Right kidney (tissue), 1 donor: ENCODE measurements at regions not wholly inside any gene's neighbourhood (a gene's known extent, or its start where the extent isn't known, plus 50 kb on each side); places are given as distances from the start of the nearest gene placed in this dataset.

Source experiments
- DNase-seq: peaks from one replicate; pipeline ENCODE4 v3.0.0-alpha.2; 2016

- DNase-seq, result no peak
Measured at GRCh38 chr21:41689289-41689583, 77.6 kb downstream of the RIPK4 start.

GRCh38 chr21:41687633-41688032, 79.2 kb downstream of the RIPK4 start:
- DNase-seq, result no peak

- no peak for DNase-seq
Measured at GRCh38 chr21:41686664-41687063, 80.2 kb downstream of the RIPK4 start.

- DNase-seq, result no peak
Measured at GRCh38 chr21:41685511-41686149, 81.2 kb downstream of the RIPK4 start.

- no peak for DNase-seq
Measured at GRCh38 chr21:41684381-41685245, 82.2 kb downstream of the RIPK4 start.

GRCh38 chr21:41683815-41684214, 83.0 kb downstream of the RIPK4 start:
- no peak for DNase-seq

- no peak for DNase-seq
Measured at GRCh38 chr21:41682719-41683179, 84.1 kb downstream of the RIPK4 start.

- no peak for DNase-seq
Measured at GRCh38 chr21:41681939-41682718, 84.7 kb downstream of the RIPK4 start.

GRCh38 chr21:41681348-41681801, 85.5 kb downstream of the RIPK4 start:
- peak; percentile 52 for DNase-seq

- DNase-seq, result peak; percentile 35
Measured at GRCh38 chr21:41680444-41681347, 86.2 kb downstream of the RIPK4 start.

- DNase-seq, result no peak
Measured at GRCh38 chr21:41678924-41679318, 87.9 kb downstream of the RIPK4 start.

GRCh38 chr21:41678016-41678923, 88.6 kb downstream of the RIPK4 start:
- peak; percentile 72 for DNase-seq

GRCh38 chr21:41677671-41678015, 89.2 kb downstream of the RIPK4 start:
- no peak for DNase-seq

GRCh38 chr21:41676198-41676597, 90.7 kb downstream of the RIPK4 start:
- no peak for DNase-seq

- DNase-seq, result no peak
Measured at GRCh38 chr21:41675574-41675973, 91.3 kb downstream of the RIPK4 start.

- no peak for DNase-seq
Measured at GRCh38 chr21:41674402-41674801, 92.5 kb downstream of the RIPK4 start.

GRCh38 chr21:41673596-41674335, 93.1 kb downstream of the RIPK4 start:
- no peak for DNase-seq

- DNase-seq, result no peak
Measured at GRCh38 chr21:41673071-41673470, 93.8 kb downstream of the RIPK4 start.

GRCh38 chr21:41672543-41672915, 94.3 kb downstream of the RIPK4 start:
- no peak for DNase-seq

GRCh38 chr21:41671859-41672542, 94.9 kb downstream of the RIPK4 start:
- DNase-seq, result no peak
